GM10266 (cell line): ENCODE measurements at regions not wholly inside any gene's neighbourhood (a gene's known extent, or its start where the extent isn't known, plus 50 kb on each side); places are given as distances from the start of the nearest gene placed in this dataset.
"Not testable (repeated sequence)": the region's sequence is repeated elsewhere in the genome, so short reads cannot be mapped to it uniquely, and the experiment has no call there.

Source experiments
- DNase-seq: peaks from one replicate; pipeline ENCODE4 v3.0.0; 2012; ENCODE audit errors: extremely low spot score
- TF ChIP-seq, protein P1 (sequence below): IDR thresholded peaks from 2 replicates; pipeline ENCODE4 v1.5.1; 2012; ENCODE audit warnings: mild to moderate bottlenecking, low read depth; ENCODE audit not compliant: control insufficient read depth, insufficient read depth; ENCODE audit errors: missing control alignments

DNA sequence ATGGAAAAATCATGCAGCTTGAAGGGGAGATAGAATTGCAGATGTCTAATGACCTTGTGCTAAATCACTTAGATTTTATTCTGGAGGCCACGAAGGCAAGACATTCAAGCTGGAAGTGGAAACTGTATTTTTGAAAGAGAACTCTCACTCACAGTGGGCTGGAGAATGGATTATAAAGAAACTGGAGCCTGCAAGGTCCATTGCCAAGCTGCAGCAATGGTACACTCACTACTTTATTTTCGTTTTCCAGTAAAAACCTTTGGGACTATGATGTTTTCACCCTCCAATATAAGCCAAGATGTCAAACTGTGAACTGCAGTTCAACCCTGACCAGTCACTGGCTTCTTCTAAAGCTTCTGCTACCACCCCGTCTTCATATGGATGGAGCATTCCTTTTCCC is 62.0 kb downstream of the SKIDA1 start:
- DNase-seq: no peak
- TF ChIP-seq, protein P1, sequence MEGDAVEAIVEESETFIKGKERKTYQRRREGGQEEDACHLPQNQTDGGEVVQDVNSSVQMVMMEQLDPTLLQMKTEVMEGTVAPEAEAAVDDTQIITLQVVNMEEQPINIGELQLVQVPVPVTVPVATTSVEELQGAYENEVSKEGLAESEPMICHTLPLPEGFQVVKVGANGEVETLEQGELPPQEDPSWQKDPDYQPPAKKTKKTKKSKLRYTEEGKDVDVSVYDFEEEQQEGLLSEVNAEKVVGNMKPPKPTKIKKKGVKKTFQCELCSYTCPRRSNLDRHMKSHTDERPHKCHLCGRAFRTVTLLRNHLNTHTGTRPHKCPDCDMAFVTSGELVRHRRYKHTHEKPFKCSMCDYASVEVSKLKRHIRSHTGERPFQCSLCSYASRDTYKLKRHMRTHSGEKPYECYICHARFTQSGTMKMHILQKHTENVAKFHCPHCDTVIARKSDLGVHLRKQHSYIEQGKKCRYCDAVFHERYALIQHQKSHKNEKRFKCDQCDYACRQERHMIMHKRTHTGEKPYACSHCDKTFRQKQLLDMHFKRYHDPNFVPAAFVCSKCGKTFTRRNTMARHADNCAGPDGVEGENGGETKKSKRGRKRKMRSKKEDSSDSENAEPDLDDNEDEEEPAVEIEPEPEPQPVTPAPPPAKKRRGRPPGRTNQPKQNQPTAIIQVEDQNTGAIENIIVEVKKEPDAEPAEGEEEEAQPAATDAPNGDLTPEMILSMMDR: no peak

DNA sequence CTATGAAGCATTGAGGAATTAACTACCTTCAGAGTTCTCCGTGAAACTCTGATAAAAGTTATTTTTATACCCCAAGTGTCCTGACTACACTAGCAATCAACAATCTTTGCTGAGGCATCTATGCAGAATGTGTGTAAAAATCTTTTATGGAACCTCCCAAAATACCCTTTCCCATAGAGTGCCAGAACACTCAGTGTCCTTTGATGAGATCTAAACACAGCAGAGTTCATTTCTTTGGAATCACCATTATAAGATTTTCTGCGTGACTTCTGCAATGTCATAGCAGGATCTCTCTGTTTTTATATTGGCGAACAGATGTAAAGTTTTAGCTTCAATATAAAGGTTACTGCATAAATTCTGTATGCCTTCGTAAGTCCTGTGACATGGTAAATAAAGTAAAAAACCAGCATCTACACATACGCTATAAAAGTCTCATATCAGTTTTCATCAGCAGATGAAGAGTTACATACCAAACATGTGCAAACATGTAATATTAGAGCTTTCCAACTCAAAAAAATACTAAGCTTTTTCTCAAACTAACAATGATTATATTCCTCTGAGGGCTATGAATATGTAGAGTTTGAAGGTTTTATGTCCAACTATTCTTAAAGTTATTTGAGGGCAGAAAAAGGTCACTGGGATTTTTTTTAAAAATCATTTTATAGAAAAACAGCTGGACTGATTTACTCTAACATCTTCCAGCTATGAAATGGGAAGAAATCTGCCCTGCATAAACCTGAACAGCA is 67.2 kb downstream of the SKIDA1 start:
- TF ChIP-seq, protein P1: no peak
- DNase-seq: no peak

DNA sequence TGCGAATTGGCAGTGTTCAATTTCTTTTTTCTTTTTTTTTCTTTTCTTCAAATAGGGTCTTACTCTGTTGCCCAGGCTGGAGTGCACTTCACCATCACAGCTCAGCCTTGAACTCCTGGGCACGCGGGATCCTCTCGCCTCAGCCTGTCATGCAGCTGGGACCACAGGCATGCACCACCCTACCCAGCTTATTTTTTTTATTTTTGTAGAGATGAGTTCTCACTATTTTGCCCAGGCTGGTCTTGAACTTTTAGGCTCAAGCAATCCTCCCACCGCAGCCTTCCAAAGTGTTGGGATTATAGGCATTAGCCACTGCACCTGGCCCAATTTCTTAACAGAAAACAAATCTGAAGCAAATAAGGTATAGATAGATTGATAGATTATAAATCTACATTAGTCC is 69.3 kb downstream of the SKIDA1 start:
- DNase-seq: no peak
- TF ChIP-seq, protein P1: no peak

DNA sequence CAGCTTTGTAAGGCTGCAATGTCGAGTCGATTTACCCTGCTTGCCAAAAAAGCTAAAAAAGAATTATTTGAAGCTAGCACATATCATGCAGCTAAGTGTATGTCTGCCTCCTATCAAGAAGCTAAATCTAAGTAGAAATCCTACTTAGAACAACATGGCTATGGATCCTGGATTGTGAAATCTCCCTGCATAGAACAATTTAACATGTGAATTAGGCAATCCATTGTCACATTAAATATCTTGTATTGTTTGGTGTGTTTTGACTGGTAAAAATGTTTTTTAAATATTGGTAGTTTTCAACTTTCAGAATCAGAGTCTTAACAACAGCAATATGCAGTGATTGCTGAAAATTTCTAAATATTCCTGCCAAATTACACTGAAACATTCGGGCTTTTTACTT is 73.3 kb downstream of the SKIDA1 start:
- no peak for DNase-seq

DNA sequence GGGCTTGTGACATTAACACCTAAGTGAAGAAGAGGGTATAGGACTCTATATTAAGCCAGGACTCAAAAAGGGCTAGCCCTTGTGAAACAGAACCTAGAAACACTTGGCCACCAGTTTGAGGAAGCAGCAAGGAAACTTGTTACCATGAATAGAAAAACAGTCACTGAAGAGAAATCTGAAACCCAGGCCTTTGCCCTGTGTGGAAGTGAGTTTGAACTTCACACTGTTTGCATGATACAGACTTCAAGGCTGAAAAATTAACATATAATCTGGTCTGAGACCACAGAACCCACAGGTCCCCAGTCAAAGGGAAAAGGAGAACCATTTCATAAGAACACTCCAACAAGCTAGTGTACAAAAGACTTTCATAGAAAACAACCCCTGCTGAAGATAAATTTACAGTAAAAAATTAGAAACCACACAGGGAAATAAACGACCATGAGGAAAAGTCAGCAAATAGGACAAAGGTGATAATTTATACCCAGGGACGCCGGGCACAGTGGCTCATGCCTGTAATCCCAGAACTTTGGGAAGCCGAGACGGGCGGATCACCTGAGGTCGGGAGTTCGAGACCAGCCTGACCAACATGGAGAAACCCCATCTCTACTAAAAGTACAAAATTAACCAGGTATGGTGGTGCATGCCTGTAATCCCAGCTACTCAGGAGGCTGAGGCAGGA is 76.1 kb downstream of the SKIDA1 start:
- no peak for DNase-seq
- TF ChIP-seq, protein P1: no peak

More for the DNA sequence above, 73.3 kb downstream of the SKIDA1 start:
- TF ChIP-seq, protein P1: no peak

DNA sequence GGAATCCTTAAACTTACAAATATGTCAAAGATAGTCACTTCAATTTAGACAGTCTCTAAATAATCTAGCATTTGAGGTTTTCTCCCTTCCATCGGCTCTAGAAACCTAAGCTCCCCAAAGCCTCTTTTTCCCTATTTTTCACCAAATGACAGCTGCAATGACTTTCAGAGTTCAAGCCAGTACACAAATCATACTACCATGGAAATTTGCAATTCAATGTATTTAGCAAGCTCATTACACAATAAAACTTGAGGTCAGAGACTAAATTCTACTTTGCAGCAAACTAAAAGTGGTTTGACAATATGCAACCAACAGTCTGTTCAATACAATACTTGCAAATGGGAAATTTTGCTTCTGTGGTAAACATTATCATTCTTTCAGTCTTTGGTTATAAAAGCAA is 80.3 kb downstream of the SKIDA1 start:
- TF ChIP-seq, protein P1: no peak
- DNase-seq: no peak

DNA sequence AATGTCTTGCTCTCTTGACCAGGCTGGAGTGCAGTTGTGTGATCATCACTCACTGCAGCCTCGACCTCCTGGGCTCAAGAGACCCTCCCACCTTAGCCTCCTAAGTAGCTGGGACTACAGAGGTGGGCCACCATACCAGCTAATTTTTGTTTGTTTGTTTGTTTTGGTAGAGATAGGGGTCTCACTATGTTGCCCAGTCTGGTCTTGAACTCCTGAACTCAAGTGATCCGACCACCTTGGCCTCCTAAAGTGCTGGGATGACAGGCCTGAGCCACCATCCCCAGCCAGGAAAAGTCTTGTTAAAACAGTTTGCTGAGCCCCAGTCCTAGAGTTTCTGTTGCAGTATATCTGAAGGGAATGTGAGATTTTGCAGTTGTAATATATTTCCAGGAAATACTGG is 83.9 kb downstream of the SKIDA1 start:
- no peak for DNase-seq
- TF ChIP-seq, protein P1: no peak

DNA sequence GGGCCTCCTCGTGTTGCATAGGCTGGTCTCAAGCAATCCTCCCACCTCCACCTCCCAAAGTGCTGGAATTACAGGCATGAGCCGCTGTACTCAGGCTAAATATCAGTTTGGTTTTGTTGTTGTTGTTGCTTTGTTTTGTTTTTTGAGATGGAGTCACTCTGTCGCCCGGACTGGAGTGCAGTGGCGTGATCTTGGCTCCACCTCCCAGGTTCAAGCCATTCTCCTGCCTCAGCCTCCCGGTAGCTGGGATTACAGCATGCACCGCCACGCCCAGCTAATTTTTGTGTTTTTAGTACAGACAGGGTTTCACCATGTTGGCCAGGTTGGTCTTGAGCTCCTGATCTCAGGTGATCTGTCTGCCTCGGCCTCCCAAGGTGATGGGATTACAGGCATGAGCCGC is 86.6 kb downstream of the SKIDA1 start:
- not testable (repeated sequence) for DNase-seq
